GM21515 (cell line): ENCODE measurements at regions not wholly inside any gene's neighbourhood (a gene's known extent, or its start where the extent isn't known, plus 50 kb on each side); places are given as distances from the start of the nearest gene placed in this dataset.
A peak's percentile ranks its signal among the peaks of the same experiment; 100 is the strongest.

Experiments
- ATAC-seq: cut with Tn5 transposase; IDR thresholded peaks from one replicate; pipeline ENCODE4 v1.9.1; 2021; ENCODE audit not compliant: unreplicated experiment

DNA sequence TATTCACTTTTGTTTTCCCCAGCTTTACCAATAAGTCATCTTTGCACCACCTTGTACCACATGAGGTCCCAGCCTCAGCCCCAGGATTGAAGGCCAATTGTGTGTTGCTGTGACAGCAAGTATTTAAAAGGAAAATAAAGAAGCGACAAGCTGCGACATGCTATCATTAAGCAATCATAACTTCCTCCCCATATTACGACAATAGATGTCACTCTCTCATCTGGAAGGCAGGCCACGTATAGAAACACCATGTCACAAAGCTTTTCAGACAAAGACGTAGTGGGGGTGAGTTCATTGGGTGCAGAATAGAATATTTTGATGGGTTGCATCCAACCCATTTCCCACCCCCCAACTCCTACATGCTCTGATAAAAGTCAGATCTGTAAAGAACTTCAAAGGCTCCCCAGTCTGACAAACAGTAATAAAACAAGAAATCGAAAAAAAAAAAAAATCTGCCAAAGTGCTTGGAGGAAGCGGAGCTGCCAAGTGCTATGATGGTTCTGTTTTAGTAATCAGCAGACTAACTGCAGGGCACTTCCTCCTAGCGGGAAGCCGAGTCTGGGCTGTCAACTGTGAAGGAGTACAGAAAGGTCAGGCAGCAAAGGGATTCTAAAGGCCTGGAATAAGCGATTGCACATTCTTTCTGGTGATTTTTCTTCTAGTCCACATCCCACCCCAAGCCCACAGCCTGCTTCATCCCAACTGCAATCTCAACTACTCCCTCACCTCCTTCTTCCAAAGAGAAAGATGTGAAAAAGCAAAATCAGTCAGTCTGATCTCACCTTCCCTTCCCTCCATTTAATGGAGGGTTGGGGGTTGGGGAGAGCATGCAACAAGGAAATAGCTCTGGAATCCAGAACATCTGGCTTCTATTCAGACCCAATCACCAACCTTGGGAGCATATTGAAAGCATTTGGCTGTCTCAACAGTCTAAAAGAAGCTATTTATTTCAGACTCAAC, 131.4 kb upstream of the UBASH3B start:
- no peak for ATAC-seq

DNA sequence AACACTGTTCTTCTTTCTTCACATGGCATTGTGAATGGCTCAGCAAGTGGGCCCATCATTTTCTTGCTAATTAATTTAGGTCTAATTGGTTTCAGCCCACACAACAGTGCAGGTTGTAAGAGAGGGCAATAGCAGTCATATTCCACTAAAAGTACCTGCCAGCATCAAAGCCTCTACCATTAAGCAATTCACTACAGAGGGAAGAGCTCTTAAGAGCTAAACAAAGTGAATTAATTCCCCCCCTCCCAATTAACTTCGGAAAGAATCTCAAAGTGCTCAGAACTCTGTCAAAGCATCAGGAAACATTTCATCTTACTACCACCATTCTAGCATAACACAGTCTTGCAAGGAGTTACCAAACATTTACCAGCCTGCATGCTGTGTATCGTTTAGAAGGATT, 133.9 kb upstream of the UBASH3B start:
- ATAC-seq = no peak

DNA sequence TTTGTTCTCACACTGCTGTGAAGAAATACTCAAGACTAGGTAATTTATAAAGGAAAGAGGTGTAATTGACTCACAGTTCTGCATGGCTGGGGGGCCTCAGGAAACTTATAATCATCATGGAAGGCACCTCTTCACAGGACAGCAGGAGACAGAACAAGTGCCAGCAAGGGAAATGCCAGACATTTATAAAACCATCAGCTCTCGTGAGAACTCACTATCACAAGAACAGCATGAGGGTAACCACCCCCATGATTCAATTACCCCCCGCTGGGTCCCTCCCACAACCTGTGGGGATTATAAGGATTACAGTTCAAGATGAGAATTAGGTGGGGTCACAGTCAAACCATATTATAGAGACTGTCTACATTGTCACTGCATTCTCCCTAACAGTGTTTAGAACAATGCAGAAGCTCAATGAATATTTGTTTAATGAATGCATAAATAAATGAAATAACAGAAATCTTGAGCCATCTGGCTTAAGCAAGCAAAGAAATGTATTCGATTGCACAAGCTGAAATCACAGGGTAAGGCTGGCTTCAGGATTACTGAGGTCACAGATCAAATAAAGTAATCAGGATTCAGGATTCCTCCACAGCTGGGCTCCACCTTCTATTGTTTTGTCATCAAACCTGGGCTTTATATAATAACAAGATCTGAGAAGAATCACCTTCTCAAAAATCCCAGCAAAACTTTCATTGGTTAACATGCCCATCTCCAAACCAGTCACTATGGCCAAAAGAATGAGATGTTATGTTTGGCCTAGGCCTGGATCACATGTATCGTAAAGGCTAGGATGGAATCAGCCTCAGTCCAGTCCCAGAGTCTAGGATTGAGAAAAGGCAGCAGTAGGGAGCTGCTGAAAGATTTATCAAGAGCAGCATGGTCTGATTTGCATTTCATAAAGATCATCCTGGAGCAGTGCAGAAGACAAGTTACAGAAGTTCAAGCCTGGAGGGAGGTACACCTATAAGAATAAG, 137.8 kb upstream of the UBASH3B start:
- ATAC-seq = no peak

DNA sequence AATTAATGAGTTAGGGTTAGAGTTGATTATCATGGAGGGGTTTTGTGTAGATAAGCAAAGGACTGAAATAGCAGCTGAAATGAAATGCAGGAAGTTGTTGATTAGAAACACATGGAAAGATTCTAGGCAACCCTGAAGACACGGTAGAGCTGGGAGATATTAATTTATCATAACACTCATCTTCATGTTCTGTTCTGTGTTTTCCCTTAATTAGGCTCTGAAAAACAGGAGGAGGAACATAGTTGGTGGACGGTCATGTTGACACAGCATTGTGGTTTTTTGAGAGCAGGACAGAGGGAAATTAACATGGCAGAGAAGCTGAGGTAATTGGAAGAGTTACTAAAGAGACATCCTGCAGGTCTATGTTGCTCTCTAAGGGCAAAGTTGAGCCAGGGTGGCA, 138.8 kb upstream of the UBASH3B start:
- no peak for ATAC-seq

DNA sequence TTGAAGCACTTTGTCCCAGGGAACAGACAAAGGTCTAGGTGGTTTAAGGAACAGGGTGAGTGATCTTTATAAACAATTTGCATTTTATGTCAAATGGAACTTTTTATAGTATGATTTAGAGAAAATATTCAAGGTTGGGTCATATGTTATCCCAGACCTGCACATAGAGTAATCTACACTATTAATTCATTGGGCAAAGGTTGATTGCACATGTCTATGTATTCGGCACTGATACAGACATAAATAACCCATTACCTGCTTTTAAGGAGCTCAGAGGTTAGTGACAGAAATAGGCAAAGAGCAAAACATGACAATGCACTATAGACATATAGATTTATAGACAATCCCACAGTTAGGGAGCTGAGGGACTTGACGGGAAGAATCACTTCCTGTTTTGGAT, 141.5 kb upstream of the UBASH3B start:
- ATAC-seq = no peak

DNA sequence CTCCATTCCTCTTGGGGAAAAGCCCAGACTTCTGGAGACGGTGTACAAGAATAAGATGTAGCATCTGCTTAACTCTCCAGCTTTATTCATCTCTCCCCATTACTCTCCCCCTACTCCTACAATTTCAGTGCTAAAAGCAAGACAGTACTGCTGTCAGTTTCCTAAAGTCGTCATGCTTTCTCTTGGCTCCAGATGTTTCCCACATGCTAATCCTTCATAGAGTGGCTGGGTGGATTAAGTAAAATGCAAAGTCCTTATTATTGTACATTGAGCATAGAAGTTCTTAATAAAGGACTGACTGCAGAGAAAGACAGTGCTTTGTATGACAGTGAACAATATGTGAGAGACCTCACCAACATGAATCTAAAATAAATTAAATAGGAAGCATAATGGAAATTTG, 142.2 kb upstream of the UBASH3B start:
- no peak for ATAC-seq

DNA sequence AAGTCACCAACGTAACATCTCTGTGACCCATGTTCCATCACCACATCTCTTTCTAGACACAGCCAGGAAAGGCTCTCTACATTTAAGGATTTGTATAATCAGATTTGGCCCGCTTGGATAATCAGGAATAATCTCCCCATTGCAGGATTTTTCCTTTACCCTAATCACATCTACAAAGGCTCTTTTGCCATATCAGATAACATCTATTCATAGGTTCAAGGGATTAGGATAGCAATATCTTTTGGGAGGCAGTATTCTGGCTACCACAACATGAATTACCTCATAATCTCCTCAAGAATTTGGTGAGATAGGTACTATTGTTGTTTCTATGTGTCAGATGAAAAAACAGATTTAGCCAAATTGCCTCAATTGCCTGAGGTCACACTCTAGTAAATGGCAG, 142.8 kb upstream of the UBASH3B start:
- ATAC-seq = no peak

DNA sequence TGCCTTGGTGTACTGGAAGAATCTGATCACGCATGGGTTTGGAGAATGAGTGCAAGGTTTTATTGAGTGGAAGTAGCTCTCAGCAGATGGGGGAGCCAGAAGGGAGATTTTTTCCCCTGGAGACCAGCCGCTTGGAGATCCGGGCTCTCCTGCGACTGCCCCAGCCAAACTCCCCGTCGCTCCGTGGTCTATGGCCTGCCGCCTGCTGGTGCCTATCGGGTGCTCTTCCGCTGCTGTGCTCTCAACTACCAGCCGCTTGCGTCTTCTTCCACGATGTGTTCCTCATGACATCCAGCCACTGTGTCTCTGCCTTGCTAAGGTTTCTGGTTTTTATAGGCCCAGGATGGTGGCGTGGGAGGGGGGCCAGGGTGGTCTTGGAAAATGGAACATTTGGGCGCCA, 145.6 kb upstream of the UBASH3B start:
- ATAC-seq = no peak

DNA sequence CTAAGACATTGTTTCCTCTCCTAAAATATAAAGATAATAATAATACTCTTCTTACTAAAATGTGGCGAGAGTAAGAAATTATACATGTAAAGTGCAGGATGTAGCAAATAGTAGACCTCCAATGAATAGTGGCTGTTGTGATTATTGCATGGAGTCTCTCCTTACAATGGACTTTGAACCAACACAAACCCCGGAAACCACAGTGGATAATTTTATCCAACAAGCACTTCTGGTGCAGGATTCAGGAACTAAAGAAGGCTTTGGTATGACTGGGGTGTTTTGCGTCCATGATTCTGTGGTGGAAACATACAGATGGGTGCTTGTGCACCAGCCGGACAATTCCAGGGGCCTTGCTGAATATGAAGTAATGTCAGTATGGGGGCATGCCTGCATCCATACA, 146.4 kb upstream of the UBASH3B start:
- no peak for ATAC-seq

DNA sequence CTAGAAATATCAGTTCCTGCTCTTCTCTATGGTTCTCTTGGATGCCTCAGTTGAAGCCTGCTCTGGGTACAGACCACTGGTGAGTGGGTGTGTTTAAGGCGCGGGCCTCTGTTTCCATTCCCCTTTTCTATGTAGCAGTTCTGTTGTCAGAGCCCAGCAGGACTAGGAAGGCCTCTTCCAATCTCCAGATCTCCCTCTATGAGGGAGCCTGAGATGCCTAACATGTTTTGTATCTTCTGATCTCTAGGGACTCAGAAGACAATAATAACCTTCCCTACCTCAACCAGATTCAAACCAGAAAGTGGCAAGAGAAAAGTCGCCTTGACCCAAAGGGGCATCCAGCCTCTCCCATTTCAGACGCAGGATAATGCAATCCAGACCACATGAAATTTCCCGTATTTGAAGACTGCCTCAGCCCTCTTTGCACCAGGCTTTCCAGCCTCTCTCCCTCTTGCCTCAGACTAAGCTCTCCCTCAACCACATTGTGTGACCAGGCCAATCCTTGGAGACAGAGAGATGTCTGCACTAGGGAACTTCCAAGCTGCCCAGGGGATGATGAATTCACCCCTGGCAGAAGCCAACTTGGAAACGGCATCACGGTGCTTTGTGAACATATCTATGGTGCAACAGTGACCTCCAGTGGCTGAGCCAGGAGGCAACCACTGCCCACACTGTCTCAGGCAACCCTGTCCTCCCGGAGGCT, 150.1 kb upstream of the UBASH3B start:
- peak; percentile 64 for ATAC-seq

DNA sequence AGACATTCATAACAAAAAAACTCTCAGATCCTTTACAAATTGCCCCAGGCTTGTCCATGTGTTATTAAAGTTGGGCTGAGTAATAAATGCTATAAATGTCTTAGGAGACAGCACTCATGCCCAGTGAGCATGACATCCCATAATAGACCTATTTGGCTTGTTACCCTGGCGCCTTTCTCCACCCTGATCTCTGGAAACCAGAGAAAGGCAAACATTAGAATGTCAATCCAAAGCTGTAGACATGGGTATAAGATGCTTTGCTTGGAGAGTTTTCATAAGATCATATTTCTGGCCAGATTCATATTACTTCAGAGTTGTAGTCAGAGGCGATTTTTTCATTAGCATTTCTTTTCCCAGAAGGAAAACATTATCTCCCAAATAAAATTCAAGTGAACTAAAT, 161.3 kb upstream of the UBASH3B start:
- ATAC-seq = no peak

DNA sequence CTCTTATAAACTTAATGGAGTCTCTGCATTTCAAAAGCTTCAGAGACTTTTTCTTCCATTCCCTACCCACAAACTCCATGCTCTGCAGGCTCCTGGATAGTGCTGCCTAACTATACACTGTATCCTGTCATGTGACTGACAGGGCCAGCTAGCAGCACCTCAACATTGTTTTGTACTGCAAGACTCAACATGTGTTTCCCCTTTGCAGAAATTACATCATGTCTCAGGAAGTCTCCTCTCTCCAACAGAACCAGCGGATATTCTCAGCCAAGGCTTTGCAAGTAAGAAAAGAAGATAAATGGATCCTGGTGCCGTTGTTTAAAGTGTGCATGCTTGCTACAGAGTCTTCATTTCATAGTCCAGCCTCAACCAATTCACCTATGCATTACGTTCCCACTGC, 164.0 kb upstream of the UBASH3B start:
- no peak for ATAC-seq

DNA sequence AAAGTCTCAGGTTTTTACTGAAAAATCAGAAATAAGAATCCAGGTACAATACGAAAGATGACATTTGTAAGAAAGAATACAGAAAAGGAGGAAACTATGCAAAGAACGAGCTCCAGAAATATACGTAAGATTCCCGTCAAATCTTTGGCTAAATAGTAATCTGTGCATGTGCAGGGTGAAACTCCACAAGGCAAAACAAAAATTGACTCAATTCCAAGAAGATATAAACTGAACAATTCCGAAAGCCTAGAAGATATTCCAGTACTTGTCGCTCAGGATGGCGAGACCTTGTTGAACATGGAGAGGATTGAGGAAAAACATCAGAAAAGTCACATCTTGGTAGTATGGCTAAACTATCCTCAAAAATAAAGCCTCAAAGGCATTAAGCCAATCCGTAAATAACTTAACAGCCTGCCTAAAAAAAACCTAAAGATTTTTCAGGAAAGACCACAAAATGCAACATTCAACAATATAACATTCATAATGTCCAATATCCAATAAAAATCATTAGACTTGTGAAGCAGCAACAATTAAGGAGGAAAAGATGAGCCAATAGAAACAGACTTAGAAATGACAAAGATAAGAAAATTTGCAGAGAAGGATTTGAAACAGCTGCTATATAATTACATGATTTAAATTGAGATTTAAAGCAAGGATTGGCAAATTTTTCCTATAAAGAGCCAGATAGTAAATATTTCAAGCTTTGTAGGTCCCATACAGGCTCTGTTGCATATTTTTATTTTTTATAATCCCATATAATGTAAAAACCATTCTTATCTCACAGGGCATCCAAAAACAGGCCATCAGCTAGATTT, 166.4 kb upstream of the UBASH3B start:
- ATAC-seq = no peak

DNA sequence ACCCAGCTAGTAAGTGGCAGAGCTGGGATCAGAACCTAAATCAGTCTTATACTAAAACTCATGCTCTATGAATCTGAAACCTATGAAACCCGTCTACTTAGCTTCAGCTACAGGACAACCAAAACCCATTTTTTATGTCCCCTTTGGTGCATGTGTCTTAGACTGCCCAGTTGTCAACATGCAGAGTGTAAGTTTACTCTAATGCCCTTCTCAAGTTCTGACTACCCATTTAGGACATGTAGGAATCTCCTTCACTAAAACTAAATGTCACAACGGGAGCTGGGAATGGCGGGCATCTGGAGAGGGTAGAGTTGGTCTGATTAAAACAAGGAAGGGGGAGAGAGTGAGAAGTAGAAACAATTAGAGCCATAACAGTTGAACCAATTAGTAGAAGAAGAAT, 167.9 kb upstream of the UBASH3B start:
- no peak for ATAC-seq

DNA sequence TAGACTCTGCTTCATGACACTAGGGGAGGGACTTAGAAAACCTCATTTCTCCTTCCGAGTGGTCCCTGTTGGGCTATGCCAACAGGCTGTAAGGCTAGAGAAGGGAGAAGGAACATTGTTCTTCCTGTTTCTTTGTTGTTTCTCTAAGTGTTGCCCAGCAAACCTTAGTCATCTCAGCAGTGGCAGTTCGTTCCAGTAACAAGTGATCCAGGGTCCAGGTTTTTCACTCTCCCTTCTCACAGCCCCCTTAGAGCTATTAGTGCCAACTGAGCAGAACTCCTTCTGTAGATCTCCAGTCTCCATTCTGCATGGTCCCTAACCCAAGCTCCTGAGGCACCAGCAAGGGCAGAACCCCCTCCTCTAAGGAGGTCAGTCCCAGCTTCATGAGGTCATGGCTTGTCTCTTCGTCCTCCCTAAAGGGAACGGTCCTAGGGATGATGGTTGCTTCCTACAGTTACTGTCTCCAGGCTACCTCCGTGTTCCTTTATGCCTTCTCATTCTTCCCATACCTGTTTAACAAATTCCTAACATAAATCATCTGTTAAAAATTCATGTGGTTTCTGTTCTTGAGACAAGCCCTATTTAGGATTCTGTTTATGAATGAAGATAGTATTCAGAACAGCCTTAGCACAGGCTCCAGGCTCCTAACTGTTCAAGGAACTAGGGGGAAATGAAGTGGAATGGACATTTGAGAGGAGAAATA, 168.6 kb upstream of the UBASH3B start:
- no peak for ATAC-seq

DNA sequence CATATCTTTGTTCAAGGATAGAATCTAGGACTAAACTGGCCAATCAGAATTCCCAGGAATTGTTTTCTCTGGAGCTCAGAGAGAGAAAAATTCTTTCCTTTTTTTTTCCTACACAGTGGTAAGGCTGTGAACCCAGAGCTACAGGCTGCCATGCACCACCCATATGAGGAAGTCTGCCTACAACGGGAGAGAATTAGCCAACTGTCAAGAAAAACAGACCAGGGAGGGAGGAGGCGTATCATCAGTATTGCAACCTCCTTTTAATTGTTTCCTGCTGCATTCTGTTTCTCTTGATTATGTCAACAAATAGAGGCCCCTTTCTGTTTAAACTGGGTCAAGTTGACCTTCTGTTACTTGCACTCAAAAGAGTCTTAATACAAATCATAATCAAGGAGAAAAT, 176.5 kb upstream of the UBASH3B start:
- ATAC-seq = no peak

DNA sequence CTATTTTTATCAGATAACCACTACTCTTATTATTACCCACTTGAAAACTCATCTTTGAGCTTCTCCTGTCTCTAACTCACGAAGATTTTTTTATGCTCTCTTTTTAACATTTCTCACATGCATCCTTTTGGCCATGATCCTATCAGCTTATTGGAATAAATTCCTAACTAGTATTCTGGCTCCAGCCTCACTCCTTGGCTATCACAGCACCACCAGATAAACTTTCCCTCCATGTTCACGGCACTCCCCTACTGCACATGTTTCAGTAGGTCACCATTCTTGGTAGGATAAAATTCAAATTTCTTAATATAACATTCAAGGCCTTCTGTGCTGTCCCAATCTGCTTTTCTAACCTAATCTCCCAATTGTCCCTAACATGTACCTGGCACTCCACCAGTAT, 186.6 kb upstream of the UBASH3B start:
- no peak for ATAC-seq

DNA sequence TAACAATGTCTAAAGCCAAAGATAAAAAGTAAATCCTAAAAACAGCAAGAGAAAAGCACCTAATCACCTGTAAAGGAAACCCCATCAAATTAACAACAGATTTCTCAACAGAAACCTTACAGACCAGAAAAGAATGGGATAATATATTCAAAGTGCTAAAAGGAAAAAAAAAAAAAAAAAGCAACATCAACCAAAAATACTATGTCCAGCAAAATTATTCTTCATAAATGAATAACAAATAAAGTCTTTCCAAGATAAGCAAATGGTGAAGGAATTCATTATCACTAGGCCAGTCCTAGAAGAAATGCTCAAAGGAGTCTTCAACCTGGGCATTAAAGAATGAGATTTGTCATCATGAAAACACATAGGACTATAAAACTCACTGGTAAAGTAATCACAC, 192.0 kb upstream of the UBASH3B start:
- no peak for ATAC-seq

DNA sequence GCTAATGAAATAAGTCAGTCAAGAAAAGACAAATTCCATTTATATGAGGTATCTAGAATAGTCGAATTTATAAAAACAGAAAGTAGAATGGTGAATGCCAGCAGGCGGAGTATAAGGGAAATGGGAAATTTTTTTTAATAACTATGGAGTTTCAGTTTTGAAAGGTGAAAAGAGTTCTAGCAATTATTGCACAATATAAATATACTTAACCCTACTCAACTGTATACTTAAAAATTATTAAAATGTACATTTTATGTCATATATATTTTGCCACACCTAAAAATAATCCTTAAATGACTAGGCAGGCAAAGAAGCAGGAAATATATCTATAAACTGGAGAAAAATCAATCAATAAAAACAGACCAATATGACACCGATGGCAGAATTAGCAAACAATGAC, 196.5 kb upstream of the UBASH3B start:
- ATAC-seq = no peak

DNA sequence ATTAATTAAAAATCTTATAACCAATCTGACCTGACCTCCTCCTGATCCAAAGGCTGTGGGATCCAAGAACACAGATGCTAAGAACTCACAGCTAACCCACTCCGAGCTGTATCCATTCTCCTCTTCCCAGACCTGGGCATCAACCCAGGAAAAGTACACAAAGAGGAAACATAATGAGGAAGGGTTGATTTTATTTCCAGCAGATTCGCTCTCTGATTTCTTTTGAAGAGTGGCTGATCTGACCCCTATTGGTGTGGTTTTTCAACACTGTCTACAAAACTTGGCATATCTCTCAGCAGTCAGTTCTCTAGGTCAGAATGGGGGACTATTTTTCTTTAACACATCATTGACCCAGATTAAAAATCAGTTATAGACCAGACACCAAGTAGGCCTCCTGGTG, 201.9 kb upstream of the UBASH3B start:
- no peak for ATAC-seq
